ENCODE measurements at regions not wholly inside any gene's neighbourhood (a gene's known extent, or its start where the extent isn't known, plus 50 kb on each side); places are given as distances from the start of the nearest gene placed in this dataset.
"Not testable (repeated sequence)": the region's sequence is repeated elsewhere in the genome, so short reads cannot be mapped to it uniquely, and the experiment has no call there.

DNA sequence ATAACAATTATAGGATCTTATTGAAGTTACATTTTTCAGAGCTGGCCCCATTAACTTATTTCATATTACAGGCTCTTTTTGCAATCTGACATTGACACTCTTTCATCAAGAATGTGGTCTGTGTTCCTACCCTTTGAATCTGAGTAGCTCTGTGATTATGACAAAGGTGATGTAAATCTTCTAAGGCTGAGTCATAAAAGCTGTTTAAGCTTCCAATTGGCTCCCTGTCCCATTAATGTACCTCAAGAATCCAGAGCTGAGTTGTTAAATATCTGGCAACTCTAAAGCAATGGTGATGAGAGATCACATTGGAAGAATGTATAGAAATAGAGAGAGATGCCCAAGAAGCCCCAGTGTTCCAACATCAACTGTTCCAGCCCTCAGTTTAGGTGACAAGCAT is 178.5 kb upstream of the DEPDC1 start:
- no peak for DNase-seq

DNA sequence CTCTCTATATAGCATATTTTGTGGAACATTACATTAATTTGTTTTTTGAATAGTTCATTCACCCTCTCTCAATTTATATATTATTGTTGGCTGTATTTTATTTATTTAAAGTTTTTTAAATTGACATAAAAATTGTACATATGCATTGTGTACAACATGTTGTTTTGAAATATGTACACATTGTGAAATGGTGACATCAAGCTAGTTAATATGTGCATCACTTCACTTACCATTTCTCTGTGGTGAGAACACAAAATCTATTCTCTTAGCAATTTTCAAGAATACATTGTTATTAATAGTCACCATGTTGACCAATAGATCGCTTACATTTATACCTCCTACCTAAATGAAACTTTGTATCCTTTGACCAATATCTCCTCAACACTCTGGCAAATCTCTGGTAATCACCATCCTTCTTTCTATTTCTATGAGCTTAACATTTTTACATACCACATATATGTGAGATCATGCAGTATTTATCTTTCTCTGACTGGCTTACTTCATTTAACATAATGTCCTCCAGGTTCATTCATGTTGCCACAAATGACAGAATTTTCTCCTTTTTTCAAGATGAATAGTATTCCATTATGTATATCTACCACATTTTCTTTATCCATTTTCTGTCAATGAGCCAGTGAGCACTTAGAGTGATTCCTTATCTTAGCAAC is 180.9 kb upstream of the DEPDC1 start:
- DNase-seq: no peak

DNA sequence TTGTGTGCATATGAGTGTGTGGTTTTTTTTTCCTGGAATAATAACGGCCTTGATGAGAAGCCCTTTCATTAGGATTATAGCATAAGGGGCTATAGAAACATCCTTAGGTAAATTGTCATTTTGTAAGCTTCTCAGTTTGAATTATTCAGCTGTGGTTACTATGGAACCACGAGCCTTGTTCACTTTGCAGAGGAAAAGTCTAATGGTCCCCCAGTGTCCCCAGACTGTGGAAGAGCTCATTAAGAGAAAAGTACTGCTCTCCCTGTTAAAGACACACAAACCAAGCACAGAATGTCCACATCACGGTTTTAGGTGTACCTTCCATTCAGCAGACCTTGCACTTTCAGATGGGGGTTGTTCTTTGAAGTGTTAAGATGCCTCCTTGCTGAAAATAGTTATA is 199.3 kb upstream of the DEPDC1 start:
- DNase-seq: no peak

DNA sequence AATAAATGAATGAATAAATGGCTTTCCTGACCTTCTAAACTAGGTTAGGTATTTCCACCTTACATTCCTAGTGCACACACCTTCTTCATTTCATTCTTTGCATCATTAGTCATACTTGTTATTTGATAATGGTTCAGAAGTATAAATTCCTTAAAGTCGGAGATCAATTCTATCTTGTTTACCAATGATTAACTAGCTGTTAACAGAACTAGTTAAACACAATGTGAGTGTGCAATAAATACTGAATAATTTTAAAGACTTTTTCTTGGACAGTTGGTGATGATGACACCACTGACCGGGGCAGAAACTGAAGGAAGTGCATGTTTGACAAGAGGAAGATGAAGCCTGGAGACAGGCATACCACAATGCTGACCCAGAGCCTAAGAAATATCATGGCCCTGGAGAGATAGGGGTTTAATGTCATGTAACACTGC is 207.1 kb upstream of the DEPDC1 start:
- DNase-seq: no peak

DNA sequence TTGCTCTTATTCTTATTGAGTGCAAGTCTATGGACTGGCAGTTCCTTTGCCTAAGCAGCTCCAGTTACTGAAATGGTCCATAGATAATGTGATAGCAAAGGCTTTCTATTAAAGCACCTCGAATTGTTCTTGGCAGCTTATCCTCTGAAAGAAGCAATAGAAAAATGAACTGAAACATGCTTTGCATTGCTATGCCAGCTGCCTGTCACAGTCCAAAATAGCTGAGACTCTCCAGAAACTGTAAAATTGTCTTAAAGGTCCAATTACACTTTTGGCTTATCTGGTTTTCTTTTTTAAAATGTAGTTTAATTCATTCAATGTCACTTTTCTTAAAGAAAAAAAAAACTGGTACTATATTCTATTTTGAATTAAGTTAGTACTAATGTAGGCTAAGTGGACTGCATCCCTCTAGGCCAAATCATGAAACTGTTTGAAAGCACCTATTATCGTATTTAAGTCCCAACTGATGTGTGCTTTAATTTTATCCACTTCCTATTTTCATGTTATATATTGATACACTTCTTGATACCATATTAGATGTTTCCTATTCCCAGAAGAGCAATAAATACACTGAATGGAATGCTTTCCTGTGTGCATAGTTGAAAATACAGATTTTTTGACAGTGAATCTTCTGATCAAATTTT is 208.0 kb upstream of the DEPDC1 start:
- no peak for DNase-seq

DNA sequence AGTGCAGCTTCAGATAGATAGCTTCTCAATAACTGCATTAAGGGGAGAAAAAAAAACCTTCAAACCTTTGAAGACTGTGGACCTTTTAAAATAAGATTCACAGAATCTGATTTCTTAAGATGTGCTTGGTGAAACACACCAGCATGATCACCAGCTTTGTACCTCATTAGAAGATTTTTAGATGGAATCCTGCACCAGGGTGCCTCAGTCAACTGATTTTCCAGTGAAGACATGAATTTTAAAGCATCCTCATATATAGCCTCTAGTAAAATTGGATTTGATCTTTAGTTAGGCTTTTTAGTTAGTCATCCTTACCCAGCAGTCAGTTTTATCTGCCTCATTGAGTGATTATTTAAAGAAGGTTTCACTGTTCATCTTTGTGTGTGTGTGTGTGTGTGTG is 208.6 kb upstream of the DEPDC1 start:
- no peak for DNase-seq

DNA sequence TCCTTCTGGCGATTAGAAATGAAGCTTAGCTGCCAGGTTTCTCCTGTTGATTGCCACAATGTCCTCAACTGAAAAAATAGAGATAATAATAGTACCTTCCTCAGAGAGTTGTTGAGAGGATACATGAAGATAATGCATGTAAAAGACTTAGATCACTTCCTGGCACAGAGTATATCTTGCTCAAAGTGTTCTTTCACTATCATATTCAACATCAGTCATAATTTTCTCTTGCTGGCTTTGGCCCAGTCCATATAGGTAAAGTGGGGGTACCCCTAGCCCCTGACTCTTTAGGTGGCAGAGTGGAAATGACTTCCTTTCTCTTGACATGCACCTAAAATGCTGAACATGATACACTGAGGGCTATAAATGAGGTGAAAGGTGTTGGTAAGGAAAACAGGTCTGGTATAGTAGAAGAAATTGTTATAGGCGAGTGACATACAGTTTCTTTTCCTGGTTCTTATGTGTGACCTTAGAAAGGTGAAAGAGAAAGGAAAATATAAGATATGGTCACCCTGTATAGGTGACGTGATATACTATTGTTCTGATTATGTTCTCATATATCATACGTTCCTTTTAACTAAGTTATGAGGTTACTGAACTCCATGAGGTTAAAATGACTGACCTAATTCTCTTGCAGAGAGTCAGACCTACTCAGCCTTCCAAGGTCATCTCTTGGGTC is 209.9 kb upstream of the DEPDC1 start:
- DNase-seq: no peak

DNA sequence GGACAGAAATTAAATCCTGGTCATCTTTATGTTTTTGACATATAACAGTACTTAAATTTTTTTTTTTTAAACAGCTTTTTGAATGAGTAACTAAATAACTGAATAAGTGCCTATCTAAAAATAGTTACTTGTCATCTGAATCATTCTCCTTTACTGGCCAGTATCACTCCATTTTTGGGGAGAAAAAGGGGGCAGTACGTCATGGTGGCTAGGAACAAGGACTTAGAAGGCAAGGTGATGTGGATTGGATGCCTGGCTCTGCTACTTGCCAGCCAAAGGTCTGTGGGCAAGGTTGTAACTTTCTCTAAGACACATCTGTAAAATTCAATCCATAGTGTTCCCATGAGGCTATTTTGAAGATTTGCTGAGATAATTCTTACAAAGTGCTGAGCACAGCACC is 220.4 kb upstream of the DEPDC1 start:
- DNase-seq: no peak

DNA sequence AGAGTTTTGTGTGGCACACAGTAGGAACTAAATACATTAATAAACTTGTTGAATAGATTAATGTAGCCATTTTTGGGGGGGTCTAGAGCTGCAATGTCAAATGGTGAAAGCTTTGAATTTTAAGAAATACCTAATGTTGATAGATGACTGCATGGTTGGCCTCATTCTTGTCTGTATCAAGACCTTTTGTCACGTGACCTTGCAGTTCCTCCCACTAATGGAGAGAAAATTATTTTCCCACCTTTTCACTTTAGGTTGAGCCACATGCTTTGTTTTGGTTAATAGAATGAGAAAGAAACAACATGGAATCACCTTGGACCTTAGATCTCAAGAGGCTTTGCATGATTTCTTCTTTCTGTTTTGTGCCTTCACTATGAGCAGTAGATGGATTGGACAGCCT is 223.6 kb upstream of the DEPDC1 start:
- no peak for DNase-seq

DNA sequence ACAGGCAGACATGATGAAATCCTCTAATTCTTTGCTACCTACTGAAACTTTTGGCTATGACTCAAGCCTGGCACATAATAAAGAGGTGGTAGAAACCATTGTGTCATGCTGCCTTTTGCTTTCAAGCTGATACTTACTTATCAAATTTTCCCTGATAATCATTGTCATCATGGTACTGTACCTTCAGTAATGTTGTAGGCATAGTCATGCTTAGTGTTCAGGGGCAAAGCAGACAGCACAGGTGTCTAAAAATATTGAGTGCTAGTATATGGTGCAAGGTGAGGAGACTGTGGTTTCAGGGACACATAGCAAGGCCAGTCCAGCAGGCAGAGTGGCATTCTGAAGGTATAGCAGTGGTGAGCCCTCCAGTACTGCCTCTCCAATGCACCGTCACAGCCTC is 226.9 kb upstream of the DEPDC1 start:
- no peak for DNase-seq

DNA sequence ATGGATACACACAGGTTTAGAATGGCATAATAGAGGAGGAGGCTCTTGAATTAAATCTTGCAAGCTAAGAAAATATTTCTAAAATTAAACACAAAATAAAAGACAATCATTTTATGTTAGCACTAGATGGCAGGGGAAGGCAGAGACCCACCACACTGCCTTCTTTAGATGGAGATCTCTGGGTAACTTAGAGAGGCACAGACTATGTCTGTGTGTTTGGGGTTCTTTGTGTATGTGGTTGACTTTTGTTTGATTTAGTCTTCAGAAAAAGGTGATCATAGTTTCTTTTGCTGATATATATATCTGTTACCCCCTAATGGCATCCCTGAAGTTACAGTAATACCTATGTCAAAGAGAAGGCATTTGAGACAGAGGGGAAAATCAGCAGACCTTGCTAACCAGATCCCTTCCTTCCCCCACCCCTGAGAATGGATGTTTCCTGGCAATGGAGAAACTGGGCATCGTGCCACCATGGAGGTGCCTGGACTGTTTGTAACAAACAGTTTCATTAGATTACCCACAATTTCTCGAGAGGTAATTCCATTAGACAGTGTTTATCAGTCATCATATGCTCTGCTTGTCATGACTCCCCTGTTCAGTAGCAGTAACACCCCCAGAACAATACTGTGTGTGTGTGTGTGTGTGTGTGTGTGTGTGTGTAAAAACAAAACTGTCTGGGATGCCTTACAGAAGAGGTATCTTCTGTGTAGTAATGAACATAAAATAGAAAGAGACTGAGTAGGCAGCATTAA is 228.3 kb upstream of the DEPDC1 start:
- peak; percentile 69 for DNase-seq

DNA sequence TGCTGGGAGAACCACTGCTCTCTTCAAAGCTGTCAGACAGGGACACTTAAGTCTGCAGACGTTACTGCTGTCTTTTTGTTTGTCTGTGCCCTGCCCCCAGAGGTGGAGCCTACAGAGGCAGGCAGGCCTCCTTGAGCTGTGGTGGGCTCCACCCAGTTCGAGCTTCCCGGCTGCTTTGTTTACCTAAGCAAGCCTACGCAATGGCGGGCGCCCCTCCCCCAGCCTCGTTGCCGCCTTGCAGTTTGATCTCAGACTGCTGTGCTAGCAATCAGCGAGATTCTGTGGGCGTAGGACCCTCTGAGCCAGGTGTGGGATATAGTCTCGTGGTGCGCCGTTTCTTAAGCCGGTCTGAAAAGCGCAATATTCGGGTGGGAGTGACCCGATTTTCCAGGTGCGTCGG is 242.6 kb upstream of the DEPDC1 start:
- not testable (repeated sequence) for DNase-seq

DNA sequence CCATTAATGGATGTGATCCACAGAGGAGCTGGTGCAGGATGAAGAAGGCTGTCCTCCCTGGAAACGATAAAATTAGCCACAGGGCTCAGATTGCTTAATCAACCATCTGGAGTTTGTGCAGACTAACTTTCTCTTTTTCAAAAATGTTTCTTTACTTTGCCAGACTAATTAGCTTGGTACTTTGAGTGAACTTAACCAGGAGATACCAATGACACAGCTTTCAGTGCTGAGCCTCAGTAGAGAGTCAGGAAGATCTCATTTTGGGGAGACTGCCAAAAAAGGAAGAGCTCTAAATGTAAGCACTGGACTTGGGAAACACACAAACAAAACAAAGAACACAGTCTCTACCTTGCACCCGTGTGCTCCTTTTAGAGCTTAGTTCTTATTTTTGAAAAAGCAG is 248.1 kb upstream of the DEPDC1 start:
- DNase-seq: peak; percentile 71

DNA sequence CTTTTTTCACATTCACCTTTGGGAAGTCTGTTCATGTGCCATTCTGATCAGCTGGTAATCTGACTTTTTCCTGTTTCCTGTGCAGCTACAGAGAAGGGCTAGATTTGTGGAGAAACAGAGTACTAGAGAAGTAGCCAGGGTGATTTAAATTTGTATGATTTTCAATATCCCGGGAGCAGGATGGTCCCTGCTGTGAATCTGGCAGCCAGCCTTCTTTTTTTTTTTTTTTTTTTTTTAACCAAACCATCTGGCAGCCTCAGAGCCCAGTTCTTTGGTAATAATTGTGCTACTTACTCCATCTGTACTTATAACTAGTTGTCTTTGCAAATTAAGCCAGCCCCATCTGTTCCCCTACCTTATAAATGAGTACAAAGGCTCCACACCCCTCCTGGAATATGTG is 248.6 kb upstream of the DEPDC1 start:
- DNase-seq: peak; percentile 92

DNA sequence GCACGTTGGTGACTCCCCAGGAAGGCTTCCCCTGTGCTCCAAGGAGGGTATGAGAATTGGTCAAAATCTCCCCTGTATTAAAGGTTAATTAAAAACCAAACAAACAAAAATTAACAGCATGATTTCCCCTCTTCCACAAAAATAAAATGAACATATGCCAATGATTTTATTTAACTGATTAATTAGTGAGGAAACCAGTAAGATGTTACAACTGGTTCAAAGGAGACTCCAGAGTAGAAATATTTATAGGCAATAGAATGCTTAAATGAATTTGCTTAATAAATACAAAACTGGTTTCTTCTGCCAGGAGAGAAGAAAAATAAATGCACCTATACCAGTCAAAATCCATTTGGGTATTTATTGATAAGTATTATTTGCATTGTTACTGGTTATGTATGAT is 249.5 kb upstream of the DEPDC1 start:
- no peak for DNase-seq

DNA sequence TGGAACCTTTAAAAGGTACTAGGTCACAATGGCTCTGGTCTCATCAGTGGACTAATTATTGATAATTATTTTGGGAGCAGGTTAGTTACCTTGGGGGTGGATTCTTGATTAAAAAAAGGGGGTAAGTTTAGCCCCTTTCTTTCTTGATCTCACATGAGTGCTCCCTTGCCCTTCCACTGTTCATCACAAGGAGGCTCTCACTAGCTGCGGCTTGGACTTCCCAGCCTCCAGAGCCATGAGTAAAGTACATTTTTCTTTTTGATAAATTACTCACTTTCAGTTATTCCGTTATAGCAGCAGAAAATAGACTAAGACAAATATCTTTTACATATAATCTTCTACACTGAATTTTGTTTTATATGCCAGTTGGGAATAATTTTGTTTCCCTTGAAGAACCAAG is 254.8 kb upstream of the DEPDC1 start:
- DNase-seq: no peak

DNA sequence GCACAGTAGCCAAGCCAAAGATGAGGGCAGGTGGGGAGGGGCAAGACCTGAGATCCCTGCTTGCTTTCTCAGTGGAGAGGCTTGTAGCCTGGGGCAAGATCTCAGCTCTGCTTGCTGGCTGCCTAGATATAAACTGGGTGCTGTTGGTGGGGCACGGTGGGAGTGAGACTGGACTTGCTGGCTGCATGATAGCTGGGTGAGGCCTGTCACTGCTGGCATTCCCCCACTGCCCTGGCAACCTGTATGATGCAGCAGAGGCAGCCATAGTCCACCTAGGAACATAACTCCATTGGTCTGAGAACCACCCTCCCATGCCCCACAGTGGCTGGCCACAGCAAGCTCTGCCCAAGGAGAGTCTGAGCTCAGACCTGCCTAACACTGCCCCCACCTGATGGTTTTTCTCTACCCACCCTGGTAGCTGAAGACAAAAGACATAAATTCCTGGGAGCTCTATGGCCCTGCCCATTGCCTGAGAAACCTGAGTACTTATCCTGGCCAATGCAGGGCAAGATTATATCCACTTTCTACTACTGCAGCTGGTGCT is 261.9 kb upstream of the DEPDC1 start:
- peak; percentile 35 for DNase-seq

DNA sequence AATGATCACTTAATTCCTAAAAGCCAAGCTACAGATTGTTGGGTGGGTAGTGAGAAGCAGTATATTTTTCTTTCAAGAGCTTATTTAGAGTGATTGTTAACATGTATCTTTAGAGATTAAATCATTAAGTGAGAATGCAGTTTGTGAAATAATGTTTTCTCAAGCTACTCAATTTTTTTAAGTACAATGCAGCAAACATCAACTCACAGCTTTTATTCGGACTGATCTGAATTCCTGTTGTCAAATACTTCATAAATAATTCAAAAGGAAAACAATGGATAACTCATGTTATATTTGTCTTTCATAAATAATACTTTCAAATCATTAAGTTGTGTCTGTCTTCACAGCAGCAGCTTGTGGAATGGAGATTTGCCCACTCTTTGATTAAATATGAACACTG is 271.1 kb upstream of the DEPDC1 start:
- no peak for DNase-seq

DNA sequence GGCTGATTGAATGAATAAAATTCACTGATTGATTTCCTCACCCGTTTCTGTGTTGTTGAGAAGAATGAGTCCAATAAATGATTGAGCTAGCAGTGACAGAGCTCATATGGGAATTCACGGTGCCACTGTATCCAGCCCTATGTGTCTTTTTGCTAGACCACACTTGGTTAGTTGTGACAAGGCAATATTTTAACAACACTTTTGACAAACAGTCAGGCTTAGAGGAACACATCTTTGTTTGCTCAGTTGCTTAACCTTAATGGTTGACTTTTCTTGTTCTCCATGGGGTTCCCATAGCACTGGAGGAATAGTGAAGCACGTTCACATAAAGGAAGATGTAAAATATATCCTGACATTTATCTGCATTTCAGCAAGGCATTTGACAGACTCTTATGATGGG is 273.9 kb upstream of the DEPDC1 start:
- peak; percentile 72 for DNase-seq

DNA sequence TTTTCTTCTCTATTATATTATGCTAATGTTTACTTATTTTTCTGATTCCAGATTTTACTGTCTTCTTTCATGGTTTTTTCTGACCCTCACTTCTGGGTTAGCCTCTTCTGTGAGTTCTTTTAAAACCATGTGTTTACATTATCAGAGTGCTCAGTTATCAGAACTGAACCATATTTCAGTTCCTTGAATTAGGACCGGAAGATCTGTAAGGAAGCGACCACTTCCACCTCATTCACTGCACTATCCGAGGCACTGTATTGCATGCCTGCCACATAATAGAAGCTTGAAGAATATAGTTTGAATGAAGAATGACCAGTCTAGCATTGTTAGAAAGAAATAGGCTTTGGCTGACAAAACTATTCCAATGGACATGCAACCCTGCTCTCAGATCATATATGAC is 281.0 kb upstream of the DEPDC1 start:
- no peak for DNase-seq

DNA sequence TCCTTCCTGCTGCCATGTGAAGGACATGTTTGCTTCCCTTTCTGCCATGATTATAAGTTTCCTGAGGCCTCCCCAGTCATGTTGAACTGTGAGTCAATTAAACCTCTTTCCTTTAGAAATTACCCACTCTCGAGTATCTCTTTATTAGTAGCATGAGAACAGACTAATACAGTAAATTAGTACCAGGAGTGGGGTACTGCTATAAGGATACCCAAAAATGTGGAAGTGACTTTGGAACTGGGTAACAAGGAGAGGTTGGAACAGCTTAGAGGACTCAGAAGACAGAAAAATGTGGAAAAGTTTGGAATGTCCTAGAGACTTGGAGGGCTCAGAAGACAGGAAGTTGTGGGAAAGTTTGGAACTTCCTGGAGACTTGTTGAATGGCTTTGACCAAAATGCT is 283.0 kb upstream of the DEPDC1 start:
- not testable (repeated sequence) for DNase-seq

DNA sequence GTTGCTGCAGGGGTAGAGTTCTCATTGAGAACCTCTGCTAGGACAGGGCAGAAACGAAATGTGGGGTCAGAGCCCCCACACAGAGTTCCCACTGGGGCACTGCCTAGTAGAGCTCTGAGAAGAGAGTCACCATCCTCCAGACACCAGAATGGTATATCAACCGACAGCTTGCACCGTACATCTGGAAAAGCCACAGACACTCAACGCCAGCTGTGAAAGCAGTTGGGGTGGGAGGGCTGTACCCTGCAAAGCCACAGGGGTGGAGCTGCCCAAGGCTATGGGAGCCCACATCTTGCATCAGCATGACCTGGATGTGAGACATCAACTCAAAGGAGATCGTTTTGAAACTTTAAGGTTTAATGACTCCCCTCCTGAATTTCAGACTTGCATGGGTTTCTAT is 284.0 kb upstream of the DEPDC1 start:
- no peak for DNase-seq

DNA sequence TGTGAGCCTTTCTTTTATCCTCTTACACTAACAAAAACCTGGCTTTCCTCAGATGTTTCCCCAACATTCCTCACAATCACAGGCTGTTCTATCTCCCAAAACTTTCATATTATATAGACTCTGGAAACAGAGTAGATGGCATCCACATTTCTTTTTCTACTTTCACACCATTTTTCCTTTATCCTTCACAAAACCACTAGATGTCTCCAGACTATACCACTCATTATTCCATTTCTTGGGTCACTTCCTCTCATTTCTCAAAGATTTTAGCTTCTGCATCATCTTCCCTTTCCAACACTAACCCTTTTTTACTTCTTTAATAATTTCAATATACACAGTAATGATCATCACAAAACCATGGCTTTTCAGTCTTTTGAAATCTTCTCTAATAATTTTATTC is 286.0 kb upstream of the DEPDC1 start:
- DNase-seq: peak; percentile 5

All from NCI-H69 (cell line).